Body of pancreas (tissue), 4 donors: ENCODE measurements at regions not wholly inside any gene's neighbourhood (a gene's known extent, or its start where the extent isn't known, plus 50 kb on each side); places are given as distances from the start of the nearest gene placed in this dataset.

ENCODE experiments used
- ATAC-seq: fragments of 150-250 bp; one replicate; pipeline ENCODE4 v1.9.1; 2016
- DNase-seq, 4 donors: peaks; one replicate each; pipeline ENCODE4 v3.0.0-alpha.2; 2019
- H3K27ac ChIP-seq, 4 donors: fragments of 200-600 bp; sonication (generic); 1 replicate in 3 of 4; 2 replicates in 1 of 4; pipeline versions ENCODE4 v1.5.1 to v1.6.1; 2016 to 2019; ENCODE audit warnings: mild to moderate bottlenecking in 1 of 4, mixed read lengths in 1 of 4, moderate library complexity in 1 of 4
- H3K27me3 ChIP-seq, 2 donors: fragments of 200-600 bp; sonication (generic); one replicate each; pipeline ENCODE4 v1.6.0; 2016; ENCODE audit warnings: mild to moderate bottlenecking in 1 of 2
- H3K36me3 ChIP-seq, 2 donors: fragments of 200-600 bp; sonication (generic); replicated peaks in 1 of 2; 2 replicates each; pipeline ENCODE4 v1.5.1; 2016; ENCODE audit warnings: low read depth in 2 of 2; ENCODE audit not compliant: insufficient read depth in 1 of 2
- H3K4me1 ChIP-seq: fragments of 200-600 bp; sonication (generic); one replicate; pipeline ENCODE4 v1.6.0; 2016
- H3K4me3 ChIP-seq, 2 donors: fragments of 200-600 bp; sonication (generic); 1 replicate in 1 of 2; 2 replicates in 1 of 2; pipeline ENCODE4 v1.5.1; 2016 to 2019
- H3K9me3 ChIP-seq, 3 donors: fragments of 200-600 bp; sonication (generic); 1 replicate in 2 of 3; 2 replicates in 1 of 3; pipeline ENCODE4 v1.5.1; 2016
- POLR2A ChIP-seq, 3 donors: fragments of 450-650 bp; IDR thresholded peaks; one replicate each; pipeline ENCODE4 v1.6.1; 2016; ENCODE audit warnings: antibody characterized with exemption in 3 of 3, mild to moderate bottlenecking in 2 of 3
- WGBS, 2 donors: methylation state at CpG; one replicate each; pipeline ENCODE4 v1.1.5; 2017; 5-methylcytosine and 5-hydroxymethylcytosine counted together
- intact Hi-C: fragments of 100-400 bp; cut with DNase I; formaldehyde crosslinking; loops from one replicate; pipeline ENCODE4 v1.15.1; 2023
- TF ChIP-seq, protein P1 (sequence below), 7 experiments: fragments of 450-650 bp in 4 of 7; fragments of 200-600 bp in 3 of 7; sonication (generic) in 3 of 7; IDR thresholded peaks; one replicate each; pipeline ENCODE4 v1.5.1; 2016 to 2019; ENCODE audit warnings: antibody characterized with exemption in 7 of 7

DNA sequence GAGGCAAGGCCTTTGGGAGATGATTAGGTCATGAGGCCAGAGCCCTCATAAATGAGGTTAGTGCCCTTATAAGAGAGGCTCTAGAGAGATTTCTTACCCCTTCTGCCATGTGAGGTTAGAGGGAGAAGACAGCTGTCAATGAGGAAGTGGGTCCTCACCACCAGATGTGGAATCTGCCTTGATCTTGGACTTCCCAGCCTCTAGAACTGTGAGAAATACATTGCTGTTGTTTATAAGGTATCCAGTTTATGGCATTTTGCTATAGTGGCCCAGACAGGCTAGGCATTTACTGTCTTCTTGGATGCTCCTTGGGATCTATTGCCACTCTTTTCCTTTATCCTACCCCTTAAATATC lies 57.1 kb upstream of the CITED2 start:
- H3K27me3 ChIP-seq = no peaks in the 10 kb centered on the region
- intact Hi-C loops = no loop called here
- H3K4me3 ChIP-seq = no peak overlapping the region
- H3K4me1 ChIP-seq = peaks cover 3% of the 10 kb centered on the region
- no peak for ATAC-seq
- no peak for DNase-seq
- H3K27ac ChIP-seq = no peak overlapping the region
- no peaks in the 10 kb centered on the region for H3K36me3 ChIP-seq
- no peaks in the 10 kb centered on the region for H3K9me3 ChIP-seq
- TF ChIP-seq POLR2A (IDR thresholded peaks at IDR 0.05) = no peak
- TF ChIP-seq, protein P1, sequence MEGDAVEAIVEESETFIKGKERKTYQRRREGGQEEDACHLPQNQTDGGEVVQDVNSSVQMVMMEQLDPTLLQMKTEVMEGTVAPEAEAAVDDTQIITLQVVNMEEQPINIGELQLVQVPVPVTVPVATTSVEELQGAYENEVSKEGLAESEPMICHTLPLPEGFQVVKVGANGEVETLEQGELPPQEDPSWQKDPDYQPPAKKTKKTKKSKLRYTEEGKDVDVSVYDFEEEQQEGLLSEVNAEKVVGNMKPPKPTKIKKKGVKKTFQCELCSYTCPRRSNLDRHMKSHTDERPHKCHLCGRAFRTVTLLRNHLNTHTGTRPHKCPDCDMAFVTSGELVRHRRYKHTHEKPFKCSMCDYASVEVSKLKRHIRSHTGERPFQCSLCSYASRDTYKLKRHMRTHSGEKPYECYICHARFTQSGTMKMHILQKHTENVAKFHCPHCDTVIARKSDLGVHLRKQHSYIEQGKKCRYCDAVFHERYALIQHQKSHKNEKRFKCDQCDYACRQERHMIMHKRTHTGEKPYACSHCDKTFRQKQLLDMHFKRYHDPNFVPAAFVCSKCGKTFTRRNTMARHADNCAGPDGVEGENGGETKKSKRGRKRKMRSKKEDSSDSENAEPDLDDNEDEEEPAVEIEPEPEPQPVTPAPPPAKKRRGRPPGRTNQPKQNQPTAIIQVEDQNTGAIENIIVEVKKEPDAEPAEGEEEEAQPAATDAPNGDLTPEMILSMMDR (IDR thresholded peaks at IDR 0.05) = no peak

DNA sequence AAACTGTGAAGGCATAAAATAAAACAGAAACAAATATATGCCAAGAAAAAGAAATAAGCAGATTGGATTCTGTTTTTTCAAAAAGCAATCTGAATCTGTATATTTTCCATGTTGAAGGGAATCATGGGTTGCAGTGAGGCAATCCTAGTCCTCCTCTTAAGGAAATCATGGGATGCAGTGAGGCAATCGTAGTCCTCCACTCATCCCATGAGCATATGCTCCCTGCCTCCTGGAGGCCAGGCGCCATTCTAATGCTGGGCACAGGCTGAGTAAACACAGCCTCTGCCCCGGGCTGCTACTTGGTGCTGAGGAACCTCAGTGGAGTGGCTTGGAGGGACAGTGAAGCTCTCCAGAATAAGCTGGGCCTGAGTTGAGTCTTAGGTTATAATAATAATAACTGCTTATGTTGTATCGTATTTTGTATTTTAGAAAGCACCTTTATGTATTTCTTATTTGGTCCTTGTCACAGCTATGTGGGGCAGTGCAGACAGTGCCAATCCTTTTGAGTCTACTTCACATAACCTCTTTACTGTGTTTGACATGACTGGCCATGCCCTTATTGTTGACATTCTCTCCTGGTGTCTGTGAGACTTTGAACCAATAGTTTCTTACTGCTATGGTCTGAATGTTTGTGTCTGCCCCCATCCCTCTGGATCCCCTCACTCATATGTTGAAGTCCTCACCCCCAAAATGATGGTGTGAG lies 56.6 kb upstream of the CITED2 start:
- Histone ChIP-seq H3K27ac (no peak overlapping the region), H3K27me3 (no peaks in the 10 kb centered on the region), H3K4me3 (no peak overlapping the region), H3K4me1 (no peaks in the 10 kb centered on the region), H3K36me3 (no peaks in the 10 kb centered on the region), H3K9me3 (no peaks in the 10 kb centered on the region)
- 87 to 88% methylated on average over 4 of the region's 4 CpGs for whole genome bisulfite sequencing, 2 donors
- intact Hi-C loops = no loop called here
- TF ChIP-seq, protein P1 (IDR thresholded peaks at IDR 0.05) = no peak
- TF ChIP-seq POLR2A (IDR thresholded peaks at IDR 0.05) = no peak
- ATAC-seq (no peak), DNase-seq (no peak)

DNA sequence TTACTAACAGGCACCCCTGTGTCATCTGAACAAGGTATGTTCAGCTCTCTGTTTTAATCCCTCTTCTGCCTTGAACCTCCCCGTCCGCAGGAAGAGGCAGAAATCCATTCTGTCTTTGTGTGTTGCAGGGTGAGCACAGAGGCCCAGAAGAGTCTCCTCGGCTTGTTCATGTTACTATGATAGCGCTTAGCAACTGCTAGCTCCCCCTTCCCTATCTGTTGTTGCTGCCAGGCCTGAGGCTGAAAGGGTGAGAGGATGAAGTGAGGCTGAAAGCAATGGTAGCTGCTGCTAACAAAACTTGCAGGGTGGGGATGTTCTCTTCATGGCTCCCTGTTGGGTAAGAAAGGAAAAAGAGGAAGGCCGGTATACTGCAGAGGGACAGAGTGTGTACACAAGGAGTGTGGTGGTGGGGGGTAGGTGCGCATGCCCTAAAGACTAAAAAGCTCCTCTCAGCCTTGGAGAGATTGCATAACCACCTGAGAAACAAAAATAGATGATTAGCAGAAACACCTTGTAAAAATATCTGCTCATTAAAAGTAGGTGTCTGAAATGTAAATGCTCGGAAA lies 55.2 kb upstream of the CITED2 start:
- TF ChIP-seq, protein P1 (IDR thresholded peaks at IDR 0.05) = no peak
- no peak for TF ChIP-seq POLR2A (IDR thresholded peaks at IDR 0.05)
- H3K36me3 ChIP-seq = no peaks in the 10 kb centered on the region
- H3K27ac ChIP-seq = no peak overlapping the region
- no peaks in the 10 kb centered on the region for H3K9me3 ChIP-seq
- WGBS, 2 donors = 87 to 89% methylated on average over 7 of the region's 7 CpGs
- H3K27me3 ChIP-seq = no peaks in the 10 kb centered on the region
- DNase-seq (no peak), ATAC-seq (no peak)
- intact Hi-C loops = no loop called here
- no peaks in the 10 kb centered on the region for H3K4me1 ChIP-seq
- H3K4me3 ChIP-seq = no peak overlapping the region

DNA sequence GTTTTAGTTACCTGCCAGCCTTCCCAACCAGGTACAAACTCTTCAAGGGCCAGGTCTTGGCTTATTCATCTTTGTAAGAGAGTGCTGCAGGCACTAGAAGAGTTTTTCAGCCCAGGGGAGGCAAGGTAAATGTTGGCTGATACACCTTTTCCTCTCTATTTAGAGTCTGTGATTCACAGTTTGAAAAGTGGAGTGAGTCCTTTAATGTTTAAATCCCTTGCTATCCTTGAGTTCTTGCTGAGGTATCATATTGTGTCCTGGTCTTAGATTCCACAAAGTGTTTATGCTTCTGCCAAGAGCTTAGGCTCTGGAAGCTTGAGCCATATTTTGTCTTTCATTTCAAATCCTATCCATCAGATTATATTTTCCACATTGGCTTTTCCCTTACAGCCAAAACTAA lies 52.8 kb upstream of the CITED2 start:
- Histone ChIP-seq H3K27me3 (no peaks in the 10 kb centered on the region), H3K36me3 (no peaks in the 10 kb centered on the region), H3K27ac (no peak overlapping the region), H3K4me1 (peaks cover 9% of the 10 kb centered on the region), H3K9me3 (no peaks in the 10 kb centered on the region), H3K4me3 (no peak overlapping the region)
- intact Hi-C loops = no loop called here
- DNase-seq = no peak
- TF ChIP-seq, protein P1 (IDR thresholded peaks at IDR 0.05) = no peak
- TF ChIP-seq POLR2A (IDR thresholded peaks at IDR 0.05) = no peak
- ATAC-seq = no peak

DNA sequence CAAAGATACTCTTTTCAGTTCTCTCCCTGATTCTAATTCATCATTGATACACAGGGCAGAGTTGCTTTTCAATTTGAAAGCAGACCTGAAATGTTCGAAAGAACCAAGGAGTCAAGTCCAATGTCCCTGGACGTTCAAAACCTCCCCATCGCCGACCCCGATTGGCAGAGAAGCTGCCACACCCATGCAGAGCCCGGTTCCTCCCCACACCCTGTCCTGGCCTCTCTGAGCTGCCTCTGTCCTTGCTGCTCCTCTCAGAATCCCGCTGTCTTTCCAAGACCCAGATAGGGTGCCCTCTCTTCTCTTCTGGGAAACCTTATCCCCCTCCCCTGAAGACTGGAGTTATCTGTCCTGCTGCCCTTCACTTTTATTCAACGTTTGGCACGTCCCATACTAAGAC lies 52.3 kb upstream of the CITED2 start:
- TF ChIP-seq, protein P1 (IDR thresholded peaks at IDR 0.05) = no peak
- no peak for TF ChIP-seq POLR2A (IDR thresholded peaks at IDR 0.05)
- H3K4me1 ChIP-seq = peaks cover 13% of the 10 kb centered on the region
- DNase-seq (no peak), ATAC-seq (no peak)
- H3K27me3 ChIP-seq = no peaks in the 10 kb centered on the region
- intact Hi-C loops = no loop called here
- H3K36me3 ChIP-seq = no peaks in the 10 kb centered on the region
- 65 to 77% methylated on average over 9 of the region's 9 CpGs for WGBS, 2 donors
- no peak overlapping the region for H3K4me3 ChIP-seq
- H3K9me3 ChIP-seq = no peaks in the 10 kb centered on the region
- H3K27ac ChIP-seq = no peak overlapping the region
